DOHH2 (cell line): ENCODE measurements at regions not wholly inside any gene's neighbourhood (a gene's known extent, or its start where the extent isn't known, plus 50 kb on each side); places are given as distances from the start of the nearest gene placed in this dataset.

Experiments used
- CTCF ChIP-seq: fragments of 200-600 bp; sonication (generic); IDR thresholded peaks from one replicate; pipeline ENCODE4 v1.5.1; 2014; ENCODE audit warnings: antibody characterized with exemption, mild to moderate bottlenecking, low read depth, low read length; ENCODE audit not compliant: poor library complexity, severe bottlenecking
- EZH2phosphoT487 ChIP-seq: fragments of 200-600 bp; sonication (generic); IDR thresholded peaks from 2 replicates; pipeline ENCODE4 v1.6.1; 2017; ENCODE audit warnings: borderline replicate concordance, mild to moderate bottlenecking, antibody characterized with exemption, low read length, moderate library complexity, mixed read lengths

- TF ChIP-seq CTCF (no peak), EZH2phosphoT487 (no peak)
Measured at GRCh38 chr10:36391405-36391804, 734.0 kb upstream of the ANKRD30A start.
